Hepatocyte (in vitro differentiated cells): ENCODE measurements at regions not wholly inside any gene's neighbourhood (a gene's known extent, or its start where the extent isn't known, plus 50 kb on each side); places are given as distances from the start of the nearest gene placed in this dataset.
"Not testable (repeated sequence)": the region's sequence is repeated elsewhere in the genome, so short reads cannot be mapped to it uniquely, and the experiment has no call there.

Experiments used
- DNase-seq: peaks from one replicate; pipeline ENCODE4 v3.0.0-alpha.2; 2016; ENCODE audit warnings: low spot score
- H2AFZ ChIP-seq: fragments of 200-600 bp; sonication (generic); 2 replicates; pipeline ENCODE4 v1.6.0; 2016; ENCODE audit warnings: antibody characterized with exemption, mild to moderate bottlenecking
- H3K27ac ChIP-seq: fragments of 200-600 bp; sonication (generic); 2 replicates; pipeline ENCODE4 v1.5.1; 2016; ENCODE audit warnings: mild to moderate bottlenecking
- H3K27me3 ChIP-seq: fragments of 200-600 bp; sonication (generic); 2 replicates; pipeline ENCODE4 v1.6.1; 2016
- H3K36me3 ChIP-seq: fragments of 200-600 bp; sonication (generic); replicated peaks from 2 replicates; pipeline ENCODE4 v1.5.1; 2016; ENCODE audit warnings: low read depth; ENCODE audit not compliant: insufficient read depth
- H3K4me1 ChIP-seq: fragments of 200-600 bp; sonication (generic); 2 replicates; pipeline ENCODE4 v1.5.1; 2016; ENCODE audit warnings: mild to moderate bottlenecking, moderate library complexity; ENCODE audit not compliant: insufficient read depth
- H3K4me2 ChIP-seq: fragments of 200-600 bp; sonication (generic); 2 replicates; pipeline ENCODE4 v1.6.0; 2016
- H3K4me3 ChIP-seq: fragments of 200-600 bp; sonication (generic); 2 replicates; pipeline ENCODE4 v1.5.1; 2016; ENCODE audit warnings: mild to moderate bottlenecking
- H3K79me2 ChIP-seq: fragments of 200-600 bp; sonication (generic); 2 replicates; pipeline ENCODE4 v1.6.0; 2017; ENCODE audit warnings: mild to moderate bottlenecking
- H3K9me2 ChIP-seq: fragments of 200-600 bp; sonication (generic); replicated peaks from 2 replicates; pipeline ENCODE4 v1.6.0; 2017; ENCODE audit warnings: mild to moderate bottlenecking; ENCODE audit not compliant: insufficient read depth
- H3K9me3 ChIP-seq: fragments of 200-600 bp; sonication (generic); 2 replicates; pipeline ENCODE4 v1.5.1; 2016; ENCODE audit warnings: low read depth, mild to moderate bottlenecking
- H4K20me1 ChIP-seq: fragments of 200-600 bp; sonication (generic); 2 replicates; pipeline ENCODE4 v1.6.0; 2016; ENCODE audit warnings: mild to moderate bottlenecking; ENCODE audit not compliant: insufficient read depth, poor library complexity, severe bottlenecking
- CTCF ChIP-seq: fragments of 200-600 bp; sonication (generic); IDR thresholded peaks from 2 replicates; pipeline ENCODE4 v1.5.1; 2016; ENCODE audit warnings: antibody characterized with exemption, mild to moderate bottlenecking; ENCODE audit not compliant: poor library complexity
- EZH2 ChIP-seq: fragments of 200-600 bp; sonication (generic); IDR thresholded peaks from 2 replicates; pipeline ENCODE4 v1.6.1; 2016; ENCODE audit warnings: antibody characterized with exemption, mild to moderate bottlenecking, borderline replicate concordance
- EZH2phosphoT487 ChIP-seq: fragments of 200-600 bp; sonication (generic); IDR thresholded peaks from one replicate; pipeline ENCODE4 v1.6.1; 2018; ENCODE audit warnings: antibody characterized with exemption, mild to moderate bottlenecking, low read depth, moderate library complexity; ENCODE audit not compliant: unreplicated experiment, severe bottlenecking
- WGBS: methylation state at CpG from one replicate; pipeline ENCODE4 v1.1.6; 2016; ENCODE audit warnings: low lambda C conversion rate; ENCODE audit errors: missing lambda C conversion rate; 5-methylcytosine and 5-hydroxymethylcytosine counted together

GRCh38 chr10:37035853-37036252, 89.5 kb upstream of the ANKRD30A start:
- DNase-seq, result no peak
- no peaks in the 10 kb centered on the region for H3K27me3 ChIP-seq
- no peaks in the 10 kb centered on the region for H3K4me1 ChIP-seq
- no peaks in the 10 kb centered on the region for H3K9me3 ChIP-seq
- no peaks in the 10 kb centered on the region for H3K79me2 ChIP-seq
- H3K4me3 ChIP-seq, result no peak overlapping the region
- TF ChIP-seq CTCF (no peak), EZH2 (no peak)
- no peaks in the 10 kb centered on the region for H3K9me2 ChIP-seq
- H3K36me3 ChIP-seq, result no peaks in the 10 kb centered on the region
- H3K4me2 ChIP-seq, result no peak overlapping the region
- H2AFZ ChIP-seq, result no peak overlapping the region
- H3K27ac ChIP-seq, result no peak overlapping the region
- H4K20me1 ChIP-seq, result no peaks in the 10 kb centered on the region
- WGBS, result 20% methylated on average over 1 of the region's 1 CpG

- 10% methylated on average over 2 of the region's 2 CpGs for WGBS
- H2AFZ ChIP-seq, result no peak overlapping the region
- no peaks in the 10 kb centered on the region for H3K79me2 ChIP-seq
- DNase-seq, result no peak
- no peak overlapping the region for H3K4me2 ChIP-seq
- no peaks in the 10 kb centered on the region for H4K20me1 ChIP-seq
- no peak overlapping the region for H3K27ac ChIP-seq
- TF ChIP-seq EZH2 (no peak), EZH2phosphoT487 (no peak), CTCF (no peak)
- H3K9me2 ChIP-seq, result no peaks in the 10 kb centered on the region
- no peak overlapping the region for H3K4me3 ChIP-seq
- no peaks in the 10 kb centered on the region for H3K4me1 ChIP-seq
- H3K9me3 ChIP-seq, result no peaks in the 10 kb centered on the region
- H3K27me3 ChIP-seq, result no peaks in the 10 kb centered on the region
- no peaks in the 10 kb centered on the region for H3K36me3 ChIP-seq
These were observed 109.9 kb upstream of the ANKRD30A start for GRCh38 chr10:37015498-37015897.

GRCh38 chr10:37010741-37011140, 114.7 kb upstream of the ANKRD30A start:
- WGBS, result 72% methylated on average over 7 of the region's 7 CpGs
- H3K4me3 ChIP-seq, result no peak overlapping the region

GRCh38 chr10:37008276-37008675, 117.1 kb upstream of the ANKRD30A start:
- H3K4me3 ChIP-seq, H3K9me3 ChIP-seq, H3K9me2 ChIP-seq, H3K36me3 ChIP-seq, DNase-seq, H3K4me1 ChIP-seq, H3K27ac ChIP-seq, H4K20me1 ChIP-seq, H3K79me2 ChIP-seq, H2AFZ ChIP-seq, H3K27me3 ChIP-seq, H3K4me2 ChIP-seq: not testable (repeated sequence)
- 32% methylated on average over 2 of the region's 2 CpGs for WGBS

More at GRCh38 chr10:37010741-37011140, 114.7 kb upstream of the ANKRD30A start:
- no peaks in the 10 kb centered on the region for H3K4me1 ChIP-seq
- no peaks in the 10 kb centered on the region for H4K20me1 ChIP-seq
- H3K27ac ChIP-seq, result no peak overlapping the region
- H3K79me2 ChIP-seq, result no peaks in the 10 kb centered on the region
- no peaks in the 10 kb centered on the region for H3K9me2 ChIP-seq
- H3K9me3 ChIP-seq, result no peaks in the 10 kb centered on the region
- H3K36me3 ChIP-seq, result no peaks in the 10 kb centered on the region
- TF ChIP-seq EZH2phosphoT487, result no peak
- TF ChIP-seq CTCF, result no peak
- no peak for TF ChIP-seq EZH2
- H3K27me3 ChIP-seq, result no peaks in the 10 kb centered on the region
- H3K4me2 ChIP-seq, result no peak overlapping the region
- H2AFZ ChIP-seq, result no peak overlapping the region
- no peak for DNase-seq
